ENCODE measurements at regions not wholly inside any gene's neighbourhood (a gene's known extent, or its start where the extent isn't known, plus 50 kb on each side); places are given as distances from the start of the nearest gene placed in this dataset.

DNA sequence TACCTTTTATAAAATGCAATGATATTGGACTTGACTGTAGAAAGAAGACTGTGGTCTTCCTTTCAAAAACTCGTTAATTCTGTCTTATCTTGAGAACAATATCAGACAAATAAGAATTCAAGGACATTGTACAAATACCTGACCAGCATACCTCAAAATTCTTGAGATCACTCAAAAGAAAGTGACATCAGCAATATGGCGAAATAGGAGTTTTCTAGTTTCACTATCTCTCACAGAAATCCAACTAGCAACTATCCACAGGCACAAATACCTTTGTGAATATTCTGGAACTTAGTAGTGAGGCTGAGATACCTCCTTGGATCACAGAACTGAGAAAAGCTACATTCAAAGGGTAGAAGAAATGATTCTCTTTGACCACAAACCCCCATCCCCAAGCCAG is 419.7 kb downstream of the ZNF385D start:
- Histone ChIP-seq H3K79me2 (ENCODE audit: insufficient read depth) (no peaks in the 10 kb centered on the region), H3K4me2 (ENCODE audit: unreplicated experiment) (no peak overlapping the region), H3K27me3 (replicated peaks; ENCODE audit: insufficient read depth) (no peaks in the 10 kb centered on the region), H3F3A (ENCODE audit: insufficient read depth) (0 out of 2 replicates have a peak, but pooled peaks cover 5% of the 10 kb centered on the region), H3K36me3 (ENCODE audit: low read depth) (no peaks in the 10 kb centered on the region), H3K9me3 (ENCODE audit: low read depth) (no peaks in the 10 kb centered on the region), H2AFZ (no peak overlapping the region), H3K27ac (no peak overlapping the region), H3K9me2 (ENCODE audit: insufficient read depth) (no peaks in the 10 kb centered on the region), H3K9ac (no peak overlapping the region), H3K4me1 (ENCODE audit: insufficient read depth) (peaks cover 8% of the 10 kb centered on the region; the same call in 1 of the 2 replicates), H3K4me3 (no peak overlapping the region), H4K20me1 (ENCODE audit: insufficient read depth) (no peaks in the 10 kb centered on the region)
- 47 to 50% methylated on average over 2 of the region's 2 CpGs for WGBS, 2 experiments (ENCODE audit: low coverage in 1 of 2, low lambda C conversion rate in 2 of 2, missing lambda C conversion rate in 2 of 2)
- in situ Hi-C loops (cut with MboI) = no loop called here
- peak; percentile 9 for DNase-seq
- no peak for TF ChIP-seq EZH2phosphoT487 (IDR thresholded peaks at IDR 0.05; ENCODE audit: insufficient read depth, low read depth)
- no peak for TF ChIP-seq EZH2 (IDR thresholded peaks at IDR 0.05; ENCODE audit: insufficient read depth, poor library complexity, severe bottlenecking)

GRCh38 chr3:21330293-21330692 is 420.7 kb downstream of the ZNF385D start:
- Histone ChIP-seq H3K36me3 (ENCODE audit: low read depth) (no peaks in the 10 kb centered on the region), H2AFZ (no peak overlapping the region), H3K9me2 (ENCODE audit: insufficient read depth) (no peaks in the 10 kb centered on the region), H3K4me2 (ENCODE audit: unreplicated experiment) (no peak overlapping the region), H3K9ac (no peak overlapping the region), H3F3A (ENCODE audit: insufficient read depth) (0 out of 2 replicates have a peak, but pooled peaks cover 5% of the 10 kb centered on the region), H3K79me2 (ENCODE audit: insufficient read depth) (no peaks in the 10 kb centered on the region), H3K9me3 (ENCODE audit: low read depth) (no peaks in the 10 kb centered on the region), H3K4me1 (ENCODE audit: insufficient read depth) (peaks cover 13% of the 10 kb centered on the region; the same call in 1 of the 2 replicates), H3K27ac (no peak overlapping the region), H3K27me3 (replicated peaks; ENCODE audit: insufficient read depth) (no peaks in the 10 kb centered on the region), H3K4me3 (no peak overlapping the region), H4K20me1 (ENCODE audit: insufficient read depth) (no peaks in the 10 kb centered on the region)
- TF ChIP-seq EZH2phosphoT487 (IDR thresholded peaks at IDR 0.05; ENCODE audit: insufficient read depth, low read depth) (no peak), EZH2 (IDR thresholded peaks at IDR 0.05; ENCODE audit: insufficient read depth, poor library complexity, severe bottlenecking) (no peak)
- DNase-seq = no peak
- 83% methylated on average over 2 of the region's 2 CpGs for WGBS, 2 experiments (ENCODE audit: low coverage in 1 of 2, low lambda C conversion rate in 2 of 2, missing lambda C conversion rate in 2 of 2)
- in situ Hi-C loops (cut with MboI) = no loop called here

- H3K4me2 ChIP-seq (ENCODE audit: unreplicated experiment) = no peak overlapping the region
- no peak overlapping the region for H3K4me3 ChIP-seq
- TF ChIP-seq EZH2 (IDR thresholded peaks at IDR 0.05; ENCODE audit: insufficient read depth, poor library complexity, severe bottlenecking) (no peak), EZH2phosphoT487 (IDR thresholded peaks at IDR 0.05; ENCODE audit: insufficient read depth, low read depth) (no peak)
- no peak for DNase-seq
- 0 out of 2 replicates have a peak, but pooled peaks cover 5% of the 10 kb centered on the region for H3F3A ChIP-seq (ENCODE audit: insufficient read depth)
- H3K27ac ChIP-seq = no peak overlapping the region
- no peaks in the 10 kb centered on the region for H3K36me3 ChIP-seq (ENCODE audit: low read depth)
- H3K9me3 ChIP-seq (ENCODE audit: low read depth) = no peaks in the 10 kb centered on the region
- H3K27me3 ChIP-seq (replicated peaks; ENCODE audit: insufficient read depth) = no peaks in the 10 kb centered on the region
- H3K9ac ChIP-seq = no peak overlapping the region
- no peaks in the 10 kb centered on the region for H4K20me1 ChIP-seq (ENCODE audit: insufficient read depth)
- in situ Hi-C loops (cut with MboI) = no loop called here
- WGBS, 2 experiments (ENCODE audit: low coverage in 1 of 2, low lambda C conversion rate in 2 of 2, missing lambda C conversion rate in 2 of 2) = 74 to 83% methylated on average over 11 of the region's 11 CpGs
- no peaks in the 10 kb centered on the region for H3K9me2 ChIP-seq (ENCODE audit: insufficient read depth)
- no peak overlapping the region for H2AFZ ChIP-seq
- peaks cover 13% of the 10 kb centered on the region; the same call in 1 of the 2 replicates for H3K4me1 ChIP-seq (ENCODE audit: insufficient read depth)
- H3K79me2 ChIP-seq (ENCODE audit: insufficient read depth) = no peaks in the 10 kb centered on the region
These were observed 422.2 kb downstream of the ZNF385D start for GRCh38 chr3:21328711-21329390.

DNA sequence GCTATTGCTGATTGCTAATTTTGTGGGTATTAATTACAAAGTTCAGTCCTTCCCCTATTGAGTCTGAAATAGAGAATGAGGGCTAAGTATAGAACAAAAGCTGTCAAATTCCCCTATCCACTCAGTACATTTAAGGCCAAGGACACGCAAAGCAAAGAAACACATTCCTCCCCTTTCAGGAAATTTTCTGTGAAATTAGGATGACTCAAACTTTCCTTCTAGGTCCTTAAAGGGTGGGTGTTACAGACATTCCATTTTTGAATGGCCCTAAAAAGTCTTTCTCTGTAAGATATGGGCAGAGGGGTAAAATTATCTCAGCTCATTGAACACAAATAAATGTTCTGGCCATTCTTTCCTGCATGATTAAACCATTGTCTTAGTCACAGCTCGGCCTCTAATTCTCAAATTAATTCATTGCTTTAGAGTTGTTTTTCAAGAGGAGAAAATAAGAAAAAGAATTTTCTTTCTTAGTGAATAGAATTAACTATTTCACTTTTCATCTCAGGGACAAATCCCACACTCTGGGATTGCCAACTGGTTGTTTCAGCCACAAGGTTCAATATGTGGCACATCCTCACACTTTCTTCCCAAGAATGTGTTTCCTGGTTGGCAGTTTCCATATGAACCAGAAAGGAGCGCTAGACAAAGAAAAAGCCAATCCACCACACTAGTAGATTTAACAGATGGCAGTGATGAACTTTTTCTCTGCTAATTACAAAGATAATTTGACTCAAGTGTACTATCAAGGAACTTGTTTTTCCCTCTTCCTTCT is 424.1 kb downstream of the ZNF385D start:
- no peak overlapping the region for H3K4me3 ChIP-seq
- no peak overlapping the region for H3K9ac ChIP-seq
- H3K9me3 ChIP-seq (ENCODE audit: low read depth) = no peaks in the 10 kb centered on the region
- peak overlapping the region; percentile 28; the same call in 1 of the 2 replicates for H2AFZ ChIP-seq
- peak overlapping the region; percentile 16 for H3K4me2 ChIP-seq (ENCODE audit: unreplicated experiment)
- in situ Hi-C loops (cut with MboI) = no loop called here
- peaks cover 20% of the 10 kb centered on the region; the same call in 1 of the 2 replicates for H3K4me1 ChIP-seq (ENCODE audit: insufficient read depth)
- no peaks in the 10 kb centered on the region for H4K20me1 ChIP-seq (ENCODE audit: insufficient read depth)
- no peaks in the 10 kb centered on the region for H3K27me3 ChIP-seq (replicated peaks; ENCODE audit: insufficient read depth)
- H3K79me2 ChIP-seq (ENCODE audit: insufficient read depth) = no peaks in the 10 kb centered on the region
- 37 to 44% methylated on average over 3 of the region's 3 CpGs for WGBS, 2 experiments (ENCODE audit: low coverage in 1 of 2, low lambda C conversion rate in 2 of 2, missing lambda C conversion rate in 2 of 2)
- peak; percentile 68 for DNase-seq
- H3K27ac ChIP-seq = peak overlapping the region; percentile 5; the same call in 1 of the 2 replicates
- no peaks in the 10 kb centered on the region for H3K36me3 ChIP-seq (ENCODE audit: low read depth)
- H3F3A ChIP-seq (ENCODE audit: insufficient read depth) = 0 out of 2 replicates have a peak, but pooled peaks cover 5% of the 10 kb centered on the region
- TF ChIP-seq EZH2 (IDR thresholded peaks at IDR 0.05; ENCODE audit: insufficient read depth, poor library complexity, severe bottlenecking) (no peak), EZH2phosphoT487 (IDR thresholded peaks at IDR 0.05; ENCODE audit: insufficient read depth, low read depth) (no peak)
- no peaks in the 10 kb centered on the region for H3K9me2 ChIP-seq (ENCODE audit: insufficient read depth)
